ENCODE measurements at regions not wholly inside any gene's neighbourhood (a gene's known extent, or its start where the extent isn't known, plus 50 kb on each side); places are given as distances from the start of the nearest gene placed in this dataset.

DNA sequence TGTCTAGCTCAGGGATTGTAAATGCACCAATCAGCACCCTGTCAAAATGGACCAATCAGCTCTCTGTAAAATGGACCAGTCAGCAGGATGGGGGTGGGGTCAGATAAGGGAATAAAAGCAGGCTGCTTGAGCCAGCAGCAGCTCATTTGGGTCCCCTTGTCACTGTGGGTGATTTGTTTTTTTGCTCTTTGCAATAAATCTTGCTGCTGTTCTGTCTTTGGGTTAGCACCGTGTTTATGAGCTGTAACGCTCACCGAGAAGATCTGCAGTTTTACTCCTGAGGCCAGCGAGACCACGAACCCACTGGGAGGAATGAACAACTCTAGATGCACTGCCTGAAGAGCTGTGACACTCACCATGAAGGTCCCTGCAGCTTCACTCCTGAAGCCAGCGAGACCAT lies 134.1 kb upstream of the LMNTD1 start:
- TF ChIP-seq MYC (IDR thresholded peaks at IDR 0.05; ENCODE audit: low read depth, low read length), result no peak
- TF ChIP-seq, protein P1, sequence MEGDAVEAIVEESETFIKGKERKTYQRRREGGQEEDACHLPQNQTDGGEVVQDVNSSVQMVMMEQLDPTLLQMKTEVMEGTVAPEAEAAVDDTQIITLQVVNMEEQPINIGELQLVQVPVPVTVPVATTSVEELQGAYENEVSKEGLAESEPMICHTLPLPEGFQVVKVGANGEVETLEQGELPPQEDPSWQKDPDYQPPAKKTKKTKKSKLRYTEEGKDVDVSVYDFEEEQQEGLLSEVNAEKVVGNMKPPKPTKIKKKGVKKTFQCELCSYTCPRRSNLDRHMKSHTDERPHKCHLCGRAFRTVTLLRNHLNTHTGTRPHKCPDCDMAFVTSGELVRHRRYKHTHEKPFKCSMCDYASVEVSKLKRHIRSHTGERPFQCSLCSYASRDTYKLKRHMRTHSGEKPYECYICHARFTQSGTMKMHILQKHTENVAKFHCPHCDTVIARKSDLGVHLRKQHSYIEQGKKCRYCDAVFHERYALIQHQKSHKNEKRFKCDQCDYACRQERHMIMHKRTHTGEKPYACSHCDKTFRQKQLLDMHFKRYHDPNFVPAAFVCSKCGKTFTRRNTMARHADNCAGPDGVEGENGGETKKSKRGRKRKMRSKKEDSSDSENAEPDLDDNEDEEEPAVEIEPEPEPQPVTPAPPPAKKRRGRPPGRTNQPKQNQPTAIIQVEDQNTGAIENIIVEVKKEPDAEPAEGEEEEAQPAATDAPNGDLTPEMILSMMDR (IDR thresholded peaks at IDR 0.05; ENCODE audit: low read depth, low read length), result no peak
- no peak for TF ChIP-seq POLR2A (IDR thresholded peaks at IDR 0.05; ENCODE audit: extremely low read depth, insufficient read length)
- TF ChIP-seq, protein P2, sequence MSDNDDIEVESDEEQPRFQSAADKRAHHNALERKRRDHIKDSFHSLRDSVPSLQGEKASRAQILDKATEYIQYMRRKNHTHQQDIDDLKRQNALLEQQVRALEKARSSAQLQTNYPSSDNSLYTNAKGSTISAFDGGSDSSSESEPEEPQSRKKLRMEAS (IDR thresholded peaks at IDR 0.05; ENCODE audit: low read depth, low read length), result no peak
